ENCODE measurements at regions not wholly inside any gene's neighbourhood (a gene's known extent, or its start where the extent isn't known, plus 50 kb on each side); places are given as distances from the start of the nearest gene placed in this dataset.
A peak's percentile ranks its signal among the peaks of the same experiment; 100 is the strongest.
"Not testable (repeated sequence)": the region's sequence is repeated elsewhere in the genome, so short reads cannot be mapped to it uniquely, and the experiment has no call there.

DNA sequence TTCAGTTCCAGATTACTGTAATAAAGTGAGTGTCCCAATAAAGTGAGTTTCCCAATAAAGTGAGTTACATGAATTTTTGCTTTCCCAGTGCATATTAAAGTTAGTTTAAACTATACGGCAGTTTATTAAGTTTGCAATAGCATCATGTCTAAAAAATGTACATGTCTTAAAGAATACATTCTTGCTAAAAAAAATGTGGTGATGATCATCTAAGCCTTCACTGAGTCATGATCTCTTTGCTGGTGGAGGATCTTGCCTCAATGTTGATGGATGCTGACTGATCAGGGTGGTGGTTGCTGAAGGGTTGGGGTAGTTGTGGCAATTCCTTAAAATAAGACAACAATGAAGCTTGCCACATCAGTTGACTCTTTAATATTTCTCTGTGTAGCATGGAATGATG is 664.2 kb downstream of the TDRD15 start:
- Histone ChIP-seq H3K4me1 (no peaks in the 10 kb centered on the region), H3K27me3 (no peaks in the 10 kb centered on the region), H3K4me3 (no peak overlapping the region), H3K27ac (no peak overlapping the region), H3K9me3 (no peaks in the 10 kb centered on the region), H3K36me3 (no peaks in the 10 kb centered on the region)
- ATAC-seq (no peak), DNase-seq (no peak)
- TF ChIP-seq, protein P1, sequence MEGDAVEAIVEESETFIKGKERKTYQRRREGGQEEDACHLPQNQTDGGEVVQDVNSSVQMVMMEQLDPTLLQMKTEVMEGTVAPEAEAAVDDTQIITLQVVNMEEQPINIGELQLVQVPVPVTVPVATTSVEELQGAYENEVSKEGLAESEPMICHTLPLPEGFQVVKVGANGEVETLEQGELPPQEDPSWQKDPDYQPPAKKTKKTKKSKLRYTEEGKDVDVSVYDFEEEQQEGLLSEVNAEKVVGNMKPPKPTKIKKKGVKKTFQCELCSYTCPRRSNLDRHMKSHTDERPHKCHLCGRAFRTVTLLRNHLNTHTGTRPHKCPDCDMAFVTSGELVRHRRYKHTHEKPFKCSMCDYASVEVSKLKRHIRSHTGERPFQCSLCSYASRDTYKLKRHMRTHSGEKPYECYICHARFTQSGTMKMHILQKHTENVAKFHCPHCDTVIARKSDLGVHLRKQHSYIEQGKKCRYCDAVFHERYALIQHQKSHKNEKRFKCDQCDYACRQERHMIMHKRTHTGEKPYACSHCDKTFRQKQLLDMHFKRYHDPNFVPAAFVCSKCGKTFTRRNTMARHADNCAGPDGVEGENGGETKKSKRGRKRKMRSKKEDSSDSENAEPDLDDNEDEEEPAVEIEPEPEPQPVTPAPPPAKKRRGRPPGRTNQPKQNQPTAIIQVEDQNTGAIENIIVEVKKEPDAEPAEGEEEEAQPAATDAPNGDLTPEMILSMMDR (IDR thresholded peaks at IDR 0.05): no peak
- intact Hi-C loops (cut with DNase I): no loop called here

GRCh38 chr2:21790311-21790710 is 666.5 kb downstream of the TDRD15 start:
- ATAC-seq; intact Hi-C loops (cut with DNase I): not testable (repeated sequence)

DNA sequence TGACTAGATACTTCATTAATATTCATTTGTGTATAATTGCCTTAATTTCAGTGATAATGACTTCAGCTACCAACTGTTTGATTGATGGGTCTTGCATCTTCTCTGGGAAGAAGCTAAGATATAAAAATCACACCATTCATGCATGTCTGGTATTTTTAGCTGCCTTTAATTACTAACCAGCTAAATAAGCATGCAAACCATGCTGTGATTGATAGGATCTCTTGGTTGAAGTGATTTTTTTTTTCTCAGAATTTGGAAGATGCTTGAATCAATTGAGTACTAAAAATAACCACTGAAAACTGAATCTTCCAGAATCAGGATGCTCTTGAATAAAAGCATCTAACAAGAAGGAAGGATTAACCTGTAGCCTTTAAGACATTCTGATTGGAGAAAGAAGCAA is 668.8 kb downstream of the TDRD15 start:
- H3K4me3 ChIP-seq: no peak overlapping the region
- H3K27me3 ChIP-seq: no peaks in the 10 kb centered on the region

More at GRCh38 chr2:21790311-21790710, 666.5 kb downstream of the TDRD15 start:
- not testable (repeated sequence) for H3K36me3 ChIP-seq, H3K4me3 ChIP-seq, DNase-seq, H3K27ac ChIP-seq, H3K9me3 ChIP-seq, H3K4me1 ChIP-seq, H3K27me3 ChIP-seq

GRCh38 chr2:21793461-21793860 is 669.7 kb downstream of the TDRD15 start:
- Histone ChIP-seq H3K4me3 (no peak overlapping the region), H3K4me1 (no peaks in the 10 kb centered on the region), H3K9me3 (no peaks in the 10 kb centered on the region), H3K27ac (no peak overlapping the region), H3K36me3 (no peaks in the 10 kb centered on the region), H3K27me3 (no peaks in the 10 kb centered on the region)
- intact Hi-C loops (cut with DNase I): no loop called here
- DNase-seq (peak in 1 of 4 donors; percentile 6), ATAC-seq (no peak)
- TF ChIP-seq, protein P1 (IDR thresholded peaks at IDR 0.05): no peak

More for the DNA sequence above, 668.8 kb downstream of the TDRD15 start:
- Histone ChIP-seq H3K27ac (no peak overlapping the region), H3K9me3 (no peaks in the 10 kb centered on the region), H3K4me1 (no peaks in the 10 kb centered on the region), H3K36me3 (no peaks in the 10 kb centered on the region)
- no peak for DNase-seq
- TF ChIP-seq, protein P1 (IDR thresholded peaks at IDR 0.05): no peak
- ATAC-seq: no peak
- intact Hi-C loops (cut with DNase I): no loop called here

GRCh38 chr2:21794611-21795010 is 670.8 kb downstream of the TDRD15 start:
- DNase-seq: no peak
- TF ChIP-seq, protein P1 (IDR thresholded peaks at IDR 0.05): no peak
- H3K36me3 ChIP-seq: no peaks in the 10 kb centered on the region

GRCh38 chr2:21800356-21800755 is 676.6 kb downstream of the TDRD15 start:
- H3K9me3 ChIP-seq: no peaks in the 10 kb centered on the region
- no peak overlapping the region for H3K27ac ChIP-seq
- no peaks in the 10 kb centered on the region for H3K27me3 ChIP-seq
- H3K4me1 ChIP-seq: no peaks in the 10 kb centered on the region
- H3K36me3 ChIP-seq: no peaks in the 10 kb centered on the region
- TF ChIP-seq, protein P1 (IDR thresholded peaks at IDR 0.05): no peak
- DNase-seq (no peak), ATAC-seq (no peak)
- intact Hi-C loops (cut with DNase I): no loop called here
- no peak overlapping the region for H3K4me3 ChIP-seq

More at GRCh38 chr2:21794611-21795010, 670.8 kb downstream of the TDRD15 start:
- Histone ChIP-seq H3K27me3 (no peaks in the 10 kb centered on the region), H3K4me3 (no peak overlapping the region), H3K9me3 (no peaks in the 10 kb centered on the region), H3K27ac (no peak overlapping the region), H3K4me1 (no peaks in the 10 kb centered on the region)
- ATAC-seq: no peak
- intact Hi-C loops (cut with DNase I): no loop called here
